Neural crest cell (in vitro differentiated cells): ENCODE measurements at regions not wholly inside any gene's neighbourhood (a gene's known extent, or its start where the extent isn't known, plus 50 kb on each side); places are given as distances from the start of the nearest gene placed in this dataset.

Experiments
- DNase-seq: peaks from one replicate; pipeline ENCODE4 v3.0.0; 2021; ENCODE audit warnings: low read depth, mixed read lengths, low spot score
- H3K27ac Mint-ChIP-seq: one replicate; pipeline ENCODE4 v1.8.0; 2021; ENCODE audit warnings: mild to moderate bottlenecking, mixed read lengths; ENCODE audit not compliant: unreplicated experiment
- H3K27me3 Mint-ChIP-seq: 2 replicates; pipeline ENCODE4 v1.8.0; 2021; ENCODE audit warnings: low read depth, mild to moderate bottlenecking, mixed read lengths
- H3K36me3 Mint-ChIP-seq: 2 replicates; pipeline ENCODE4 v1.8.0; 2021; ENCODE audit warnings: low read depth, mild to moderate bottlenecking, mixed read lengths
- H3K4me1 Mint-ChIP-seq: 2 replicates; pipeline ENCODE4 v1.8.0; 2021; ENCODE audit warnings: mixed read lengths
- H3K4me3 Mint-ChIP-seq: one replicate; pipeline ENCODE4 v1.8.0; 2021; ENCODE audit warnings: mild to moderate bottlenecking, mixed read lengths
- H3K9me3 Mint-ChIP-seq: 2 replicates; pipeline ENCODE4 v1.8.0; 2021; ENCODE audit warnings: mixed read lengths
- CTCF ChIP-seq: fragments of 200-600 bp; sonication (generic); conservative IDR thresholded peaks from 2 replicates; pipeline ENCODE4 v1.5.0; 2021; ENCODE audit warnings: antibody characterized with exemption, mild to moderate bottlenecking

- Mint-ChIP-seq H3K9me3 (no peaks in the 10 kb centered on the region), H3K4me3 (no peak overlapping the region), H3K4me1 (no peaks in the 10 kb centered on the region), H3K27me3 (no peaks in the 10 kb centered on the region), H3K36me3 (no peaks in the 10 kb centered on the region), H3K27ac (no peak overlapping the region)
- TF ChIP-seq CTCF, result no peak
- DNase-seq, result no peak
These were observed 805.8 kb upstream of the C9orf72 start for GRCh38 chr9:28379082-28379481.

GRCh38 chr9:28389411-28389810, 816.1 kb upstream of the C9orf72 start:
- no peaks in the 10 kb centered on the region for H3K27me3 Mint-ChIP-seq
- H3K36me3 Mint-ChIP-seq, result no peaks in the 10 kb centered on the region
- peaks cover 8% of the 10 kb centered on the region for H3K9me3 Mint-ChIP-seq
- no peak for DNase-seq
- H3K4me1 Mint-ChIP-seq, result no peaks in the 10 kb centered on the region
- TF ChIP-seq CTCF, result no peak
- no peak overlapping the region for H3K4me3 Mint-ChIP-seq
- no peak overlapping the region for H3K27ac Mint-ChIP-seq

DNA sequence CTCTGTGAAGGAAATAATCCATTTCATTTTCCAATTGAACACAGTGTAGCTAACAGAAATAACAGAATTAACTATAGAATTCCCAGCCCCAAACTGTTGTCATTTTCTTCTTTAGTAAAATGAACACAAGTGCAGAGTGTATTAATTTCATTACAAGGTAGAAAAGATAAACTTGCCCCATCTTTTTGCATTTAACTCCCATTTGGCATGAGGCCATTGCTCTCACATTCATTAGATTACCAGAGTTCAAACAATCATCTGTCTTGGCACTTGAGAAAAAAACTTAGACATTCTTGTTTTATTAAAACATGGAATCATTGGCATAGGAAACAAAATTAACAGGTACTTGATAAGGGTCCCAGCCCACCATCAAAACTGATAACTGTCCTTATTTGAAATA, 821.5 kb upstream of the C9orf72 start:
- no peak overlapping the region for H3K27ac Mint-ChIP-seq
- H3K9me3 Mint-ChIP-seq, result peaks cover 2% of the 10 kb centered on the region
- no peaks in the 10 kb centered on the region for H3K27me3 Mint-ChIP-seq
- H3K36me3 Mint-ChIP-seq, result no peaks in the 10 kb centered on the region
- DNase-seq, result no peak
- no peak for TF ChIP-seq CTCF
- no peaks in the 10 kb centered on the region for H3K4me1 Mint-ChIP-seq
- H3K4me3 Mint-ChIP-seq, result no peak overlapping the region

DNA sequence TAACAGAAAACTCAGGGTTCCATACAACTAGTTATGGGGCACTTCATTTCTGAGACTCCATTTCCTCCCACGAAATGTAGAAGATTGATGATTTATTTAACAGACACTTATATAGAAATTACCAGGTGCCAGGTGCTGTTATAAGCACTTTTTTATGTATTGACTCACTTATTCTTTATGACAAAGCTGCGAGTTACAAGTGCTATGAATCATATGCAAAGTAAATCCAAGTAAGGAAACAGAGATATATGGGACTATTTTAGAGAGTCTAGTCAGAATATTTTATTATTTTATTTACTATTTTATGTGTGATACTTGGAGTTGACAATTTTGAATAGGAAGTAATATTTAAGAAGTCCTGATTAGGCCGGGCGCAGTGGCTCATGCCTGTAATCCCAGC, 822.8 kb upstream of the C9orf72 start:
- no peaks in the 10 kb centered on the region for H3K36me3 Mint-ChIP-seq
- H3K27me3 Mint-ChIP-seq, result no peaks in the 10 kb centered on the region
- no peak for TF ChIP-seq CTCF
- no peak overlapping the region for H3K27ac Mint-ChIP-seq
- DNase-seq, result no peak
- no peak overlapping the region for H3K4me3 Mint-ChIP-seq
- H3K4me1 Mint-ChIP-seq, result no peaks in the 10 kb centered on the region
- peaks cover 2% of the 10 kb centered on the region for H3K9me3 Mint-ChIP-seq

DNA sequence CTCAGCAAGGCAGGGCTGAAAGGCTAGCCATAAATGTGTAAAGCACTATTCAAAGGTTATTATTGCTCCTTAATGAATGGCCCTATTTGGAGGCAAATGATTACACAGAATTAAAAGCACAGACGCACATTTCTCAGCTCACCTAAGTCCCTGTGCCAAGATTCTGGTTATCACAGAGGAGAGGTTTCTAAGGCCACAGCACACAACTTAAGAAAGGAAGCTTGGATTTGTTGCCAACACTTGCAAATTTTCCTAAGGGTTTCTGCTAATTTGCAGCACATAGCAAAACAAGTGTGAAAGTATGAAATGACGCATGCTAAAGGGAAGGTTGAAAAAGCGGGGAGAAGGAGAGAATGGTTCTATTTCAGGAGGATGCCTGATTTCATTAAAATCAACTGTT, 834.1 kb upstream of the C9orf72 start:
- DNase-seq, result no peak
- Mint-ChIP-seq H3K36me3 (no peaks in the 10 kb centered on the region), H3K4me1 (no peaks in the 10 kb centered on the region), H3K9me3 (no peaks in the 10 kb centered on the region), H3K27ac (no peak overlapping the region), H3K4me3 (no peak overlapping the region), H3K27me3 (peaks cover 3% of the 10 kb centered on the region)
- no peak for TF ChIP-seq CTCF

DNA sequence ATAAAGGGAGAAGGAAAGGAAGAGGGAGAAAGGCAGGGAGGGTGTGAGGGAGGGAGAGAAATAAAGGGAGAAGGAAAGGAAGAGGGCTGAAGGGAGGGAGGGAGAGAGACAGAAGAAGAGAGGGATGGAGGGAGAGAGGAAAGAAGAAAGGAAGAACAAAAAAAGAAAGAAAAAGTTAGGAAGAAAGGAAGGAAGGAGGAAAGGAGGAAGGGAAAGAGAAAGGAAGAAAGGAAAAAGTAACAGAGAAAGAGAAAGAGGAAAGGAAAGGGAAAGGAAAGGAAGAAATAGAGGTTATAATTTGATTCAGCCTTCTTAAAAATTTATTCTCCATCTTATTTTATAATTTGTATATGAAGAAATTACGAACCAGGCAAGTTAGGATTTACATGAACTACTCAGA, 836.6 kb upstream of the C9orf72 start:
- Mint-ChIP-seq H3K27ac (no peak overlapping the region), H3K4me3 (no peak overlapping the region), H3K27me3 (no peaks in the 10 kb centered on the region), H3K9me3 (no peaks in the 10 kb centered on the region), H3K4me1 (no peaks in the 10 kb centered on the region), H3K36me3 (no peaks in the 10 kb centered on the region)
- TF ChIP-seq CTCF, result no peak
- no peak for DNase-seq
